DMS53 treated with DMSO at 0.1 percent for 48 hours (cell line): ENCODE measurements at regions not wholly inside any gene's neighbourhood (a gene's known extent, or its start where the extent isn't known, plus 50 kb on each side); places are given as distances from the start of the nearest gene placed in this dataset.

Experiments used
- DNase-seq: peaks from one replicate; lab custom pipeline; 2025; ENCODE audit not compliant: unreplicated experiment; lab: John Stamatoyannopoulos, UW

DNA sequence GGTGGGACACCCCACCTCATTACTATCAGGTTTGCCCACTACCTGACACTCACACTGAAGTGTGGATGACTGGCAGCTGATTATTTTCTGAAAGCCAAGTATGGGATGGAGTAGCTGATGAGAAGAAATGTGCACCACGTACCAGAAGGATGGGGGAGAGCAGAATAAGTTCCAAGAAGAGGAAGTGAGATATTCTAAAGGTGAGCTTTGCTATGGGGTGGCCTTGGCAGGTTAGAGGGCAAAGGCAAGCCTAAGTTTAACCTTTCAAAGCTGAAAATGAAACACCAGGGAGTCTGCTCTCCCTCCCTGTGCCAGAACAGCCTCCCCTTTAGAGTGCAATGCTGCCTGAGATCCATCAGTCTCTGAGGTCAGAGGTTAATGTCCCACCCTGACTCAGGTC lies 196.1 kb upstream of the OSR1 start:
- no peak for DNase-seq

DNA sequence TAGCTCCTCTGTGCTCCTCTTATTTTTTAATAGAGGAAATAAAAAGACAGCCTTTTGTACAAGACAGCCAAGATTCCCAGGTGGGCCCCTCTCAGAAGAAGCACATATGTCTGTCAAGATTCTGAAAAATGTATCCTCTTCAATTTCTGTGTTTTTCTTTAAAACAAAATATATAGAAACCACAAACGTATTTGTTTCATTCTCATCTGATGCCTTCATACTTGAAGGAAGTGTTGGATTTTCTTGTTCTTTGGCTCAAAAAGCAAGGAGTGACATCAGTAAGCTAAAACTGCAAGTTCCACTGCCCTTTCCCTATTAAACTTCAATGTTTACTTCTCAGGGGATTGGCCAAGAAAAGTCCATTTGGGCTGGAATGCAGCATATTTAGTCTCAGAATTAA lies 193.8 kb upstream of the OSR1 start:
- DNase-seq, result no peak

DNA sequence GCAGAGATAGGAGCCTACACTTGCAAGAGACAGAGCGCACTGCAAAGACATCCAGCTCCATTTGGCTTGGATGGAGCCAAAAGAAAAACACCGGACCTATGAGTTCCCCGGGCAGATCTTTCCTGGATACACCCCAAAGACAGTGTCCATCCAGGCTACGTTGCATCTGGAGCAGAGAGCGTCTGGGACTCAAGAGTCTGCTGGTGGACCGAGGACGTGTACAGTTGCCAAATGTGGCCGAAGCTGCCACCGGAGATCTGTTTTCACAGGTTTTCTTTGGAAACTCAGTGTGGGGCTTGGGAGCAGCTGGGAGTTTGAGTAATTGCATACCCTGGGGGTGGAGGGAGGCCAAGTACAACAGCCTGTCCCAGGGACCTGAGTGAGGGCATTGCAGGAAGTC lies 192.3 kb upstream of the OSR1 start:
- no peak for DNase-seq

DNA sequence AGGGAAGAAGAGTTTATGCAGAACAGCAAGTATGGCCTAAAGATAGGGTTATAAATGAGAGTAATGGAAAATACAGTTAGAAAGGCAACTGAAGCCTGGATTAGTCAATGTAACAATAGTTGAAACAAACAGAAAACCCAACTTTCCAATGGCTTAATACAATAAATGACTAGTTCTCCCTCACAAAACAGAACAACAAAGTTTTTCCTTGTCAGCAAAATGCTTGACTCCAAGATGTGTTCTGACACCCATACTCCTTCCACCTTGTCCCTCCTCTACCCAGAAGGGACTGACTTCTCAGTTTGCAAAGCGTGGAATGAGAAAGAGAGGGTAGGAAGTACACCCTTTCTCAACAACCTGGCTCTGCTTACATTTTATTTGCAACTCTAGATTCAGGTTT lies 191.4 kb upstream of the OSR1 start:
- no peak for DNase-seq

DNA sequence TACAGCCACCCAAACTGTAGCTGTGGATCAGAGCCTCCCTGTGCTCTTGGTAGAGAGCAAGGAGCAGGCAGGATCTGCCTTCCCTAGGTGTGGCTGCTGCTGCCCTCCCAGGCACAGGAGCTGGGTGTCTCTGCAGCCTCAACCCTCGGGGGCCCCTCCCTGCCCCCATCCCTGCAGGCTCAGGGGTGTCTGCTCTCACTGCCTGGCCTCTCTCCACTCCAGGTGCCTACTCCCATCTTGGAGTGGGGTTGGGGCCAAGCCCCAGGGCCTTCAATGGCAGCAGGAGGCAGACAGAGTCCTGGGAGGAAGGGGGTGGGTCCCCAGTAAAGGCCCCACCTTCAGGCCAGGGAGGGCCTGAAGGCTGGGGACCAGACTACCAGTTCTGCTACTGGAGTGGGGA lies 189.7 kb upstream of the OSR1 start:
- DNase-seq, result no peak

DNA sequence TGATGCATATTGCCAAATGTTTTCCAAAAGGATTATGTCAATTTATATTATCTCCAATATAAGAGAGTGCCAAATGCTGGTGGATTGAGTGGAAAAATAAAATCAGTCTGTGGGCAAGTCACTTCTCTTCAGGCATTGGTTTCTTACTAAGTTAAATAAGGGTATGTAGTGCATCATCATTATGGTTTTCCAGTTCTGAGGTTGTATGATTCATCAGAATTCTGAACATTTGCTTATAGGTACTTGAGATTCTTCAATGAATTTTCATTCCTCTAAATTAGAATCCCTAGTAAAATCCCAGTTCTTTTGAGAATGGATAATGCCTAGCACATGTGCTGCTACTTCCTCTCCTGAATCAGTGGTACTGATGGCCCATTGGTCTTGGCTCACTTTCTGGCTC lies 188.9 kb upstream of the OSR1 start:
- DNase-seq, result no peak

DNA sequence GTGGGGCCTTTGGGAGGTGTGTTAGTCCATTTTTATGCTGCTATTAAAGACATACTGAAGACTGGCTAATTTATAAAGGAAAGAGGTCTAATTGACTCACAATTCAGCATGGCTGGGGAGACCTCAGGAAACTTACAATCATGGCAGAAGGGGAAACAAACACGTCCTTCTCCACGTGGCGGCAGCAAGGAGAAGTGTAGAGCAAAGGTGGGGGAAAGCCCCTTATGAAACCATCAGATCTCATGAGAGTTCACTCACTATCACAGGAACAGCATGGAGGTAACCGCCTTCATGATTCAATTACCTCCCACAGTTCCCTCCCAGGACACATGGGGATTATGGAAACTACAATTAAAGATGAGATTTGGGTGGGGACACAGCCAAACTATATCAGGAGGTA lies 187.1 kb upstream of the OSR1 start:
- DNase-seq, result no peak

DNA sequence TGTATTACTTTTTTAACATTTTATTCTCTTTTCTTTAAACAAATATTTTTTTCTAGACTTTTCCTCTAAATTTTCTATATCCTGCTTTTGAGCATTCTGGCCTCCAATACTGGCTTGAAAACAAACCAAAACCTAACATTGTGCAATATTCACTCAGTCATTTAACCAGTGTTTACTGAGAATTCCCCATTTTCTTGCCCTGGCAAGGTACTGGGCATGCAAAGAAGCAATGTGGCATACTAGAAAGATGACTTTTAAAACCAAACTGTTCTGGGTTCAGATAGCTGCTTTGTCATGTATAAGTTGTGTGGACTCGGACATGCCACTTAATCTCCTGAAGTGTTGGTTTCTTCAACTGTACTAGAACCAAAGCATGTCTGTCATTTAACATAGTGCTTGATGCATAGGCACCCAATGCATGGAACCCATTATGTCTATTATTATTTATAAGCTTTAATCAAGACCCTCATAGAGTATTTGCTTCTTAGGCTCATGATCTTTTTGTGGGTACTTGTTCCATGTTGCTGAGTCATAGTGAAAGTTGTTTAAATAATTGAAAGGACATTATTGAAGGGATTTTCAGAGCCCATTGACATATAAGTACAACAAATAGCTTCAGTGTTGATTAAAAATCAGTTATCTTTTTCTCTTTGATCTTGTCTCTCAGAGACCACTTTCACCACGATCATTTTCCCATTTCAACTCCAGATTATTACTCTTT lies 185.4 kb upstream of the OSR1 start:
- DNase-seq, result no peak

DNA sequence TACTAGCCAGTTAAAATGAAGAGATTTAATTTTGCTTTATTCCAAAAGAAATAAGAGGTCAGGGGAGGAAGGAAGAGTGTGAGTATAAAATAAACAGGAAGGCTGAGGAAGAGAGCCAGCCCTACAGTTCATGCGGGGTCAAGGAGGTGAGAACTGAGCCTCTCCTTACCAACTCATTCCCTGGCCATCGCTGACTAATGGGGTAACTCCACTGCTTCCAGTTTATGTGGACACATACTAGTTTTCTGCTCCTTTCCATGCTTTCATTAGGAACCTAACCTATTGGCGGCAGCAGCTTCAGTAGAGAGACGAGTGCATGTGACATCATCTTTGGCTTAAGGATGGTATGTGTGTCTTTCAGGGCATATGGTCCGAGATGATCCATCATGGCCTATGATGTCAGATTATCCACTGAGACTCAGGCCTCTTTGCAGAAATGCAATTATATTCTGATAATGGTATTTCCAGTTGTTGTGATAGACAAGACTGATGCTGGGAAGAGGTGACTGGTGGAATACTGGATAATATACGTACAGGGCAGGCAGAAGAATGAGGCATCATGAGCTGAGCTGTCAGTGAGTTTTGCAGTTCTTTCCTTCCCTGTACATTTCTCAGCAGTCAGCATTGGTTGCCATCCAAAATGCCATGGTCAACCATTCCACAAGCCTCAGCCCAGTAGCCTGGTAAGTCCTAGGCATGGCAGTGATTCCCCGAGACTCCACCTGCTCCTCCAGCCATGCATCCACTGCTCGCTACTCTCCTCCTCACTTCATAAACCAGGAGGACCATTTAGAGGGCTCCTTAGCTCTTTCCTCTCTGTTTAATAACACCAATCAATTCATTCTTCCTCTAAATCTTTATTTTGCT lies 184.6 kb upstream of the OSR1 start:
- DNase-seq, result no peak

DNA sequence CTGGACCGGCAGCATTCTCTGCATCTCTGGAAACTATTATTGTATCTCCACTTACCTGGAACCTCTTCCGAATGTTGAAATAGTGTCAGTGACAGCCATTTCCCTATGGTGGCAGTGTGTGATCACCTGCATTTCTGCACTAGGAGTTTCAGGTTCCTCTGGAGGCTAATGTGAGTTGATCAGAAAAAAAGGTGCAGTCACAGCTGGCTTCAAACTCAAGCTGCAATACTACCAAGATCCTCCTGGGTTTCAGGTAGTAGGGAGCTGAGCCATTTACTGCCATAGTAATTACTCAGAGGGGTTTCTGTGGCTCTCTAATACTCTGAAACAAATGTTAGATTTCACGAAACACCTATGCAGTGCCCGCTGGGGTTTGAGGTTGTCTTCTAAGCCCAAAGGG lies 183.5 kb upstream of the OSR1 start:
- no peak for DNase-seq

DNA sequence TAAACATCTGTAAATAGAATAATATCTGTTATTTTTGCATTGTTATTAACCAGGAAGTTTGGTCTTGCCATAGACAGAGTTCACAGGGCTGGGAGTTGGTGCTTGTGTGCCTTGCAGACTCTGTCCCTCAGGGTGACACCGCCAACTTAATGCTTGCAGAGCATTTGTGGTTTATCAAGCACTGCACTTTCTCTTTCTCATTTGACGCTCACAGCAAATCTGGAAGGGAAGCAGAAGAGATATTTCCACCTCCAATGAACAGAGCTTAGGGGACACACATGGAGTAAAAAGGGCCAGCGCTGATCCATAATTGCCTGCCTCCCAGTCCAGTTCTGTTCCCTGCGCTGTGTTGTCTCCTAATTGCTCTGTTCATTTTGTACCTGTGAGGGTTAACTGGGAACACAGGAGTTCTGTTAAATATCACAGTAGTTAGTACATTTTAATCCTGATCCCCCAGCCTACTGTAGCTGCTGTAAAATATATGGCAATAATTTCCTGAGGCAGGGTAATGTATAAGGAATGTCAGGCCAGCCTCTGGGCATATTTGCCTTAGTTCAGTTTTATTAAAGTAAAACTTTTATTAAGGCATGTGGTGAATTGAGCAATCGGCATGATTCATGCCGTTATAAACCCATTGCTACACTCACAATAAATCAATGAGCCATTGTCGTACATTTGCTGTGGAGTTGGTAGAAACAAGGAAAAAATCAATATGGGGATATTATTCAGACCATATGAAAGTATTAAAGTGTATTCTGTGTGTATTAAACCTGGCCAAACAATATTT lies 182.5 kb upstream of the OSR1 start:
- DNase-seq, result no peak

DNA sequence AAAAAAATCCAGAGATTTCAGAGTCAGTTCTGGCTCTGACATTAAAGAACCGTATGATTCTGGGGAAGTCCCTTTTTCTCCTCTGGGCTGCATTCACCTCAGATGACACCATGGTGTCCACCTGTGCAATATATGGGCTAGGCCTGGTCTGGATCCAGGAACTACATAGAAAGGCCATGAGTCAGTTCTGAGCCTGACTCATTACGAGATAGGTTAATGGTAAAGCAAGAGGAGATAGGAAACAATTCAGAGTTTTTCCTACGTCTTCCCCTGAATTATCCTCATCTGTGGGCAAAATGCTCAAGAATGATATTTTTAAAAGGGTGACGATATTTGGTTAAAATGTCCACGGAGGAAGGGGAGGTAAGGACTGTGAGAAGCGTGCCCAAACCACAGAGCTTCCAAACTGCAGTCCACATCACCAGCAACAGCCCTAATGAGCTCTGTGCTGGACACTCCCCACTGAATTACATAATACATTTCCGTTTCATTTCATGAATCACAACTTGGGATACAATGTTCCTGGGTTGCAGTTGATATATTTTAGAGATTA lies 180.1 kb upstream of the OSR1 start:
- peak; percentile 5 for DNase-seq

DNA sequence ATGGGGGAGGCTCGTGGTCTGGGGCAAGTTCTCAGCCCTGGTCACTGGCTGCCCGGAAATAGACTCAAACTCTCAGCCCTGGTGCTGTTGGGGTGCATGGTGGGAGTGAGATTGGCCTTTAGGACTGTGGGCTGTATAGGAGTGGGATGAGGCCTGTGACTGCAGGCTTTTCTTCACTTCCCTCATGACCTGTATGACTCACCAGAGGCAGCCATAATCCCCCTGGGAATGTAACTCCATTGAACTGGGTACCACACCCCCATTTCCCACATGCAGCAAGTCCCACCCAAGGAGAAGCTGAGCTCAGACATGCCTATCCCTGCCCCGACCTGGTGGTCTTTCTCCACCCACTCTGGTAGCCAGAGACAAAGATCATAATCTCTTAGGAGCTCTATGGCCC lies 177.7 kb upstream of the OSR1 start:
- DNase-seq, result no peak

DNA sequence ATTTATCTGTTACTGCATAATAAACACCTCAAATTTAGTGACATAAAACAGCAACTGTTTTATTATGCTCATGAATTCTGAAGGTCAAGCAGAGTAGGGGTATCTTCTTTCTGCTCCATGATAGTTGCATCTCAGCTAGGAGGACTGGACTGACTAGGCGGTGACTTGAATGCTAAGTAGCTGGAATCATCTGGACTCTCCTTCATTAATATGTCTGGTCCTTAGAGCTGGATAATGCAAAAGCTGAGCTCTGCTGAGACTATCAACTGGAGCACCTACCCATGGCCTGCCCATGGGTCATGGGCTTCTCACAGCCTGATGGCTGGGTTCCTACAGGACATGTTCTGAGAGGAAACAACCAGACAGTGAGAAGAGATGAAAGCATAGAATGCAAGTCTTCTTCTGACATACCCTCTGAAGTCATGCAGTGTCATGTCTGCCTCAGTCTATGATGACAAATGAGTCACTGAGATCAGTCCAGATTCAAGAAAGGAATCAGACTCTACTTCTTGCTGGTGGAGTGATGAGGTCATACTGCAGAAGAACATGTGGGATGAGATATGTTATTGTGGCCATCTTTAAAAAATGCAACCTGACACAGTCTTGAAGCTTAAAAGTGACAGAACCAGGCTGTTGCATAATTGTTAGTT lies 174.2 kb upstream of the OSR1 start:
- DNase-seq, result no peak

DNA sequence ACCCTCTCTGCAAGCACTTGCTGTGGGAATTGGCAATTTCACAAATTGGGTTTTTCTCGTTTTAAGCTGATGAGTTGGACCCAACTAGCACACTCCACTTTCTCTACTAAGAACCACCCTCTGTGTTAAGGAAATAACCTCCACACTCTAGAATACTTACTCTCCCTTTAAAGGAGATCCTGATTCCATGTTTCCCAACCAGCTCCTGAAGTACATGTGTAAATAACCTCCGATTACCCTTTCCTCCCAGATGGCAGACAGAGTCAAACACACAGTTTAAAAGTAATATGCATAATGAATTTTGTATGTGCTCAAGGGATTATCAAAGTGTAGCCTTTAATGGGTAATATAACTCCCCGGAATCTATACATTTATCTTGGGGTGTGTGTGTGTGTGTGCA lies 171.3 kb upstream of the OSR1 start:
- DNase-seq, result peak; percentile 12

DNA sequence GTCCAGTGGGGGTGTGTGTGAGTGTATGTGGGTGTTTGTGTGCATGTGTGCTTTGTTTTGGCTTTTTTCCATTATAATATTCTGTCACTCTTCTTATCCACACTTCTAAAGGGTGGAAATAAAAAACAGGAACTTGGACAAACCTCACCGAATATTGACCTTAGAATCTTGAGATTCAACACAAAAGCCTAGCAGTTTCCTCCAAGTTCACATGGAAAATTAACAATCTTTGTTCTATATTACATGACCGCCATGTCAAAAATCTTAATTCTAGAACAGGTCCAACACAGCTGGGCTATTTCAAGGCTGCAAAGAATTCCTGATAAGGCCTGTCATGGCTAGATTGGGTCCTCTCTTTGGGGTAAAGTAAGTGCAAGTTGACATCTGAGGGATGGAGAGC lies 169.3 kb upstream of the OSR1 start:
- DNase-seq, result no peak

DNA sequence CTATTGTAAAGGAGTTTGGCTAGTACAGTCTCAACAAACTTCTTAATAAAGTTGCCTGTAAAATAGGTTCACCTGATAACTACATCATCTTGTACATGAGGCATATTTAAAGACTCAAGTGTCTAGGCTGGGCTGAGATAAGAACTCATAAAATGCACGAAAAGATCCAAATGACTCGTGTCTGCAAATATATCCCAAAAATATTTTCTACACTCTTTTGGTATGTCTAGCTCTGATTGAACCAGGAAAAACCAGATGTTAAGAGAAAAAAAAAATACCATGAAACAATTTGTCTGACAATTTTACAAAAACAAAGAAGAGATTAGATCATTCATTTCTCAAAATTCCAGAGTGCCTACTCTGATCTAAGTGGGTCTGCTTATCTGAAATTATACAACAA lies 166.9 kb upstream of the OSR1 start:
- no peak for DNase-seq

DNA sequence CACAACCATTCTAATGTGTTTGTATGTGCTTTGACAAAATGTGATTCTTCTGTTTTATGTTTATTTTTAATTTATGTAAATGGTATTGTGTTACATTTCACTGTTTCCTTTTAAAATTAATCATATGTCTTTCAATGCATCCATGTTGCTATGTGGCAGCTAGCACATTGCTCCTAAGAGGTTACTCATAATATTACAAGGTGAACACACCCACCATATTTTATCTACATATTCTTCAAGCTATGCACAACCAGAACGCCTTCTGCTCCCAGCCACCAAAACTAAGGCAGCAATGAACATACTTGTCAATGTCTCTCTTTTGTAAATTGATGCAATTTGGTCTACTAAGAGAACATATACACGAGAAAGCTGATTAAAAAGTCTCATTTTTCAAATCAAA lies 160.6 kb upstream of the OSR1 start:
- DNase-seq, result no peak

DNA sequence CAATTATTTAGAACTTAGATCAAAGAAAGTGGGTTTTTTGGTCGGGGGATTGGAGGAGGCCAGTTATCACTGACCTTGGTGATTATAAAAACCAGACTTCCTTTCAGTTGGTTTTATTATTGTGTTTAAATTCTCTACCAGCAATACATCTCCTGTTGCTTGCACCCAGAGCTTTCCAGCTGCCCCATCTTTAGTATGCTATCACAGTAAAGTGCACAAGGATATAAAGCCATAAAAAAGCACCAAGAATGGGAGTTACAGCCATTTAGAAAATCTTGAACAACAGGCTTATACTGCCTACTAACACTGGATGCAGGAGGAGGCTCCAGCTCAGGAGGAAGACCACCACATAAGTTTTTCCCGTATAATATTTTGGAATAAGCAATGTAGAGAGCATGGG lies 148.7 kb upstream of the OSR1 start:
- DNase-seq, result no peak

DNA sequence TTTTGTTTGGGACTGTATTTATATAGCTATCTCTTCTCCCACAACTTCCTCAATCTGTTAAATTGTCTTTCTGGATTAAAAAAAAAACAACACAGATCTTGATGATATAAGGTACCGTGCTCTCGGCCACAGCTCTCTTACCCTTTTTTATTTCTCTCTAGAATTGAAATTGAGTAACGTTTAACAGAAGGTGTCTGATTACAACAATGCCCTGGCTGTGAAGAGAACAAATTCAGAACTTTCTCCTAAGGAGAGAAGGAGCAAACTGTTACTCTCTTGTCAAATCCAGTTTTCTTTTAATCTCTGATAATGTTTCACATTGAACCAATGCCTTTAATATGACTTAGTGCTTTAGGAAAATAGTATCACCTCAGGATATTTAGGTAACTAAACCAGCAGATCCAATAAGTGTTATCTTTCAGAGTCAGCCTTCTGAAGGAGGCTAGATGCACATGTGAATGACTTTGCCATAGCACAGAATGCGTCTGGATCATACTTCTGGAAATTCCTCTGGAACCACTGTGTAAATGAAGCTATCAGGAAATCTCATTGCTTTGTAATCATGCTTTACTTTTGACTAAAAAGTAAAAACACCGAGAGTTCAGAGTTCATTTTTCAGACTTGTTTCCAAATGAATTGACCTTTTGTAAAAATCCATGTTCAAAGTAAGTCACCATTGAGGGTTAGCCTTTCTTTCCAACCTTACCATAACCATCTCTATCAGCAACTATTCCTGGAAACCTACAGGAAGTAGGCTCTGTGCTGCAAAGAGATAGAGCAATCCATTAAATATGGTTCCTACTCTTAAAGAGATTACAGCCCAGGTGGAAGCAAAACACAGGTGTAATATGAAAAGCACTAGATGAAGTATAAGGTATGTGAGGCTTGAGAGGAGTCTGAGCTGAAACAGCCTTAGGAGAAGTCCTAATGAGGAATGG lies 147.0 kb upstream of the OSR1 start:
- DNase-seq, result no peak
